OCI-LY3 (cell line): ENCODE measurements at regions not wholly inside any gene's neighbourhood (a gene's known extent, or its start where the extent isn't known, plus 50 kb on each side); places are given as distances from the start of the nearest gene placed in this dataset.

ENCODE experiments used
- H2AFZ ChIP-seq: fragments of 200-600, 300-600 bp; shearing (Covaris generic); 2 replicates; pipeline ENCODE4 v1.6.0; 2014; ENCODE audit warnings: antibody characterized with exemption, low read depth, low read length
- H3K27ac ChIP-seq: fragments of 200-600, 300-600 bp; sonication (generic); 2 replicates; pipeline ENCODE4 v1.5.1; 2014; ENCODE audit warnings: mild to moderate bottlenecking, low read length, moderate library complexity, mixed read lengths
- H3K27me3 ChIP-seq: fragments of 200-600, 300-600 bp; sonication (generic); 2 replicates; pipeline ENCODE4 v1.6.1; 2014; ENCODE audit warnings: low read depth, low read length, mixed read lengths
- H3K36me3 ChIP-seq: fragments of 200-600, 300-600 bp; sonication (generic); replicated peaks from 2 replicates; pipeline ENCODE3; 2014; ENCODE audit warnings: low read depth, low read length, mixed read lengths
- H3K4me1 ChIP-seq: fragments of 300-600, 200-600 bp; sonication (generic); 2 replicates; pipeline ENCODE4 v1.6.1; 2014; ENCODE audit warnings: low read length, mixed read lengths
- H3K4me2 ChIP-seq: fragments of 200-600, 300-600 bp; sonication (generic); 2 replicates; pipeline ENCODE4 v1.6.1; 2014; ENCODE audit warnings: low read length, mixed read lengths
- H3K4me3 ChIP-seq: fragments of 300-600, 200-600 bp; sonication (generic); 2 replicates; pipeline ENCODE4 v1.5.1; 2014; ENCODE audit warnings: antibody characterized with exemption, mild to moderate bottlenecking, low read length, moderate library complexity
- H3K79me2 ChIP-seq: fragments of 300-600, 200-600 bp; shearing (Covaris generic); 2 replicates; pipeline ENCODE4 v1.6.1; 2014; ENCODE audit warnings: mild to moderate bottlenecking, low read length, mixed read lengths
- H3K9ac ChIP-seq: fragments of 300-600, 200-600 bp; shearing (Covaris generic); 2 replicates; pipeline ENCODE4 v1.6.0; 2014; ENCODE audit warnings: mild to moderate bottlenecking, low read length, moderate library complexity
- H3K9me3 ChIP-seq: fragments of 200-600, 300-600 bp; shearing (Covaris generic); 2 replicates; pipeline ENCODE4 v1.6.1; 2014; ENCODE audit warnings: low read length, mixed read lengths; ENCODE audit not compliant: insufficient read depth
- H4K20me1 ChIP-seq: fragments of 200-600, 300-600 bp; sonication (generic); 2 replicates; pipeline ENCODE4 v1.6.1; 2016; ENCODE audit warnings: low read length, mixed read lengths; ENCODE audit not compliant: insufficient read depth
- EZH2phosphoT487 ChIP-seq: fragments of 200-600 bp; shearing (Covaris generic); IDR thresholded peaks from 2 replicates; pipeline ENCODE4 v1.6.1; 2018; ENCODE audit warnings: antibody characterized with exemption, mixed run types, low read depth
- TF ChIP-seq, protein P1 (sequence below): fragments of 200-600, 300-600 bp; sonication (generic); IDR thresholded peaks from 2 replicates; pipeline ENCODE4 v1.5.1; 2014; ENCODE audit warnings: antibody characterized with exemption, low read length, low read depth

DNA sequence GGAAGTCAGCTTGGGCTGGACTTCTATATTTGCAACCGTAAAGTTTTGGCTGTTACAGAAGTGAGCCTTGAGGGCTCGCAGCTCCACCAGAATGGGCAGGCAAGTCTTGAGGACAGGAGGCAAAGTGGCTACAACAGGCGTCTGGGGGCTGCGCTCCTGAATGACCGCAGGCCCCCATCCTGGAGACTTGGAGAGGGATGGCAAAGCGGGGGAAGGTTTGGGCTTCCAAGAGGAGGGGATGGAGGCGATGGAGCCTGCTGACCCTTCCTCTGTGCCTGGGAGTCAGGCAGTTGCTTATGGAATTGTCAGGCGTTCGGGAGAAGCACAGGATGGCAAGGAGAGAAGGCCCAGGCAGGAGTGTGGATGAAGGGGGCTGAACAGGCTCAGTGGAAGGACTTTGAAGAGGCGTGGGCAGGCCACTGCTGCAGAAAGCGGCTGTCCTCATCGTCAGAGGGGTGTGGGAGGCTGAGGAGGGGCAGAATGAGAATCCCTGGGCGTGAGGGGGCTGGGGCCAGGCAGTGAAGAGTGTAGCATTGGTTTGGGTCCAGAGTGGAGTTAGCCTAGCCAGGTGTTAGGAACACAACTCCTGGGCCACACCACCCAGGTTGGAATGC is 72.3 kb downstream of the INHBB start:
- H3K79me2 ChIP-seq: no peaks in the 10 kb centered on the region
- TF ChIP-seq, protein P1, sequence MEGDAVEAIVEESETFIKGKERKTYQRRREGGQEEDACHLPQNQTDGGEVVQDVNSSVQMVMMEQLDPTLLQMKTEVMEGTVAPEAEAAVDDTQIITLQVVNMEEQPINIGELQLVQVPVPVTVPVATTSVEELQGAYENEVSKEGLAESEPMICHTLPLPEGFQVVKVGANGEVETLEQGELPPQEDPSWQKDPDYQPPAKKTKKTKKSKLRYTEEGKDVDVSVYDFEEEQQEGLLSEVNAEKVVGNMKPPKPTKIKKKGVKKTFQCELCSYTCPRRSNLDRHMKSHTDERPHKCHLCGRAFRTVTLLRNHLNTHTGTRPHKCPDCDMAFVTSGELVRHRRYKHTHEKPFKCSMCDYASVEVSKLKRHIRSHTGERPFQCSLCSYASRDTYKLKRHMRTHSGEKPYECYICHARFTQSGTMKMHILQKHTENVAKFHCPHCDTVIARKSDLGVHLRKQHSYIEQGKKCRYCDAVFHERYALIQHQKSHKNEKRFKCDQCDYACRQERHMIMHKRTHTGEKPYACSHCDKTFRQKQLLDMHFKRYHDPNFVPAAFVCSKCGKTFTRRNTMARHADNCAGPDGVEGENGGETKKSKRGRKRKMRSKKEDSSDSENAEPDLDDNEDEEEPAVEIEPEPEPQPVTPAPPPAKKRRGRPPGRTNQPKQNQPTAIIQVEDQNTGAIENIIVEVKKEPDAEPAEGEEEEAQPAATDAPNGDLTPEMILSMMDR: no peak
- no peak for TF ChIP-seq EZH2phosphoT487

DNA sequence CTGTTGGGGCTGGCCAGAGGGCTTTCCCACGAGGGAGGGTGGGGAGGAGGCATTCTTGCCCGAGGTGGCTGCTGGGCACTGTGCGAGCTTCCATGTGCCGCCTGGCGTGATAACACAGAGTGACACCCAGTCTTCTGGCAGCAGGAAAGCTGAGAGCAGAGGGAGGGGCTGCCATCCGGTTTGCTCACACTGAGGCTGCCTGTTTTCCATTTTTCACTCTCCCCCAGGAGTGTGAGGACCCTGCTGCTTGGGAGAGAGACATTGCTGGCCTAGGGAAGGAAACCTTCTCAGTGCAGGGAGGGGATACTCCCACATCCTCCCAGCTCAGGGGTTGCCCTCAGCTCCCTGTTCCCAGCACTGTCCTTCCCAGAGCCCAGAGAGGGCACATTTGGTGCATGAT is 73.1 kb downstream of the INHBB start:
- peaks cover 14% of the 10 kb centered on the region; the same call in 1 of the 2 replicates for H3K27me3 ChIP-seq
- H3K4me3 ChIP-seq: no peak overlapping the region
- H3K9me3 ChIP-seq: no peaks in the 10 kb centered on the region
- H3K27ac ChIP-seq: no peak overlapping the region
- no peak overlapping the region for H2AFZ ChIP-seq
- TF ChIP-seq, protein P1: no peak
- TF ChIP-seq EZH2phosphoT487: no peak
- H3K79me2 ChIP-seq: no peaks in the 10 kb centered on the region
- H3K4me2 ChIP-seq: no peak overlapping the region
- H3K4me1 ChIP-seq: no peaks in the 10 kb centered on the region
- no peaks in the 10 kb centered on the region for H3K36me3 ChIP-seq
- H3K9ac ChIP-seq: no peak overlapping the region
- H4K20me1 ChIP-seq: no peaks in the 10 kb centered on the region

More for the DNA sequence above, 72.3 kb downstream of the INHBB start:
- Histone ChIP-seq H3K27me3 (peaks cover 6% of the 10 kb centered on the region; the same call in 1 of the 2 replicates), H3K36me3 (no peaks in the 10 kb centered on the region), H3K9ac (no peak overlapping the region), H3K9me3 (no peaks in the 10 kb centered on the region), H2AFZ (no peak overlapping the region), H3K4me3 (no peak overlapping the region), H3K27ac (no peak overlapping the region), H3K4me2 (no peak overlapping the region), H3K4me1 (no peaks in the 10 kb centered on the region), H4K20me1 (no peaks in the 10 kb centered on the region)

DNA sequence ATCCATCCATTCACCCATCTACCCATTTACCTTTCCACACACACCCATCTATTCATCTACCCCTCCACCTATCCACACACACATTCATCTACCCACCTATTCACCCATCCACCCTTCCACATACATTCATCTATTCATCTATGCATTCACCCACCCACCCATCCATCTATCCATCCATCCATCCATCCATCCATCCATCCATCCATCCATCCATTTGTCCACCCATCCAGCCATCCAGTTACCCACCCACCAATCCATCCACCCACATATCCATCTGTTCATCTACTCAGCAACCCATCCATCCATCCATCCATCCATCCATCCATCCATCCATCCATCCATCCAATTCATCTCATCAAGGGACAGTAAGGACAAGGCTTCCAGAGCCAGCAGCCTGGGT is 74.0 kb downstream of the INHBB start:
- no peaks in the 10 kb centered on the region for H3K4me1 ChIP-seq
- no peaks in the 10 kb centered on the region for H3K9me3 ChIP-seq
- no peak overlapping the region for H2AFZ ChIP-seq
- no peaks in the 10 kb centered on the region for H3K79me2 ChIP-seq
- H3K4me2 ChIP-seq: no peak overlapping the region
- H3K4me3 ChIP-seq: no peak overlapping the region
- H4K20me1 ChIP-seq: no peaks in the 10 kb centered on the region
- H3K27me3 ChIP-seq: peaks cover 14% of the 10 kb centered on the region; the same call in 1 of the 2 replicates
- no peaks in the 10 kb centered on the region for H3K36me3 ChIP-seq
- TF ChIP-seq, protein P1: no peak
- TF ChIP-seq EZH2phosphoT487: no peak
- H3K9ac ChIP-seq: no peak overlapping the region
- H3K27ac ChIP-seq: no peak overlapping the region

DNA sequence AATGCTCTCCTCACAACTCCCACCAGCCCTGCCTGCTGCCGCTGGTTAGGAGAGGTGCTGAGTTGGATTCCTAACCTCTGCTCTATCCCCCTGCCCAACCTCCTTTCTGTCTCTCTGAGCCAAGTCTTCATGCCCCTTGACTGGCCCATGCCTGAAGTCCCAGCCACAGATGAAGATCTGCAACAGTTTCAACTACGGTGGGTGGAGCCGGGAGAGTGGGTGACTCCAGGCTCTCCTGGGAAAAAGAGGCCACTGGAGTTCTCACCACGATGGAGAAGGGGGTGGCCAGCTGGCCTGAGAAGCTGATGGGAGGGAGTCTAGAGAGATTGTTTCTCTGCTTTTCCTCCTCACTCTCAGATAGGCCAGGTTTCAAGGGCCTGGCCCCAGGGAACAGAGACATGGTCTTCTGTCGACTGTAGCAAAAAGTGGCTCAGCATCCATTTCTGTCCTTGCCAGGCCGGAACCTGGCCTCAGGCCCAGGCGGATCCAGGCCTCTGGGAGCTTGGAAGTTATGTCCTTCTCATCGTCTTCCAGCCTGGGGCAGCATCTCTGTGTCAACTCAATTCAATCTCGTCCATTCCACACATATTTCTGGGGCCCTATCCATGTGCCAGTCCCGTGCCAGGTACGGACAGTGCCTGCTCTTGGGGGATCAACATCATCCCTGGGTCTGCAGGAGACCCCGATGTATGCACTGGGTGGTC is 75.3 kb downstream of the INHBB start:
- H3K27me3 ChIP-seq: peaks cover 17% of the 10 kb centered on the region; the same call in 1 of the 2 replicates
- no peaks in the 10 kb centered on the region for H3K4me1 ChIP-seq
- H2AFZ ChIP-seq: no peak overlapping the region
- no peak overlapping the region for H3K27ac ChIP-seq
- no peaks in the 10 kb centered on the region for H3K9me3 ChIP-seq
- no peak overlapping the region for H3K4me2 ChIP-seq
- no peaks in the 10 kb centered on the region for H3K79me2 ChIP-seq
- H4K20me1 ChIP-seq: no peaks in the 10 kb centered on the region
- H3K9ac ChIP-seq: no peak overlapping the region
- TF ChIP-seq, protein P1: no peak
- no peak for TF ChIP-seq EZH2phosphoT487
- H3K4me3 ChIP-seq: no peak overlapping the region
- H3K36me3 ChIP-seq: no peaks in the 10 kb centered on the region
